ENCODE measurements at regions not wholly inside any gene's neighbourhood (a gene's known extent, or its start where the extent isn't known, plus 50 kb on each side); places are given as distances from the start of the nearest gene placed in this dataset.
"Not testable (repeated sequence)": the region's sequence is repeated elsewhere in the genome, so short reads cannot be mapped to it uniquely, and the experiment has no call there.

DNA sequence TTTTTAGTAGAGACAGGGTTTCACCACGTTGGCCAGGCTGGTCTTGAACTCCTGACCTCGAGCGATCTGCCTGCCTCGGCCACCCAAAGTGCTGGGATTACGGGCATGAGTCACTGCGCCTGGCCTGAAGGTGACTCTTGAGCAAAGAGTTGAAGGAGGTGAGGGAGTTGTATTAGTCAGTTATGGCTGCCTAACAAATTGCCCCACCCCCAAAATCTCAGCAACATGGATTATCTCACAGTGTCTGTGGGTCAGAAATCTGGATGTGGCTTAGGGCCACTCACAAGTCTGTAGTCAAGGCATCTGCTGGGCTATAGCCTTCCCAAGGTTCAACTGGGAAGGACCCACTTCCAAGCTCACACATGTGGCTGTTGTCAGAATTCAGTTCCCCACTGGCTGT lies 52.8 kb upstream of the ADGRE5 start:
- no peak for DNase-seq (ENCODE audit: low read depth, low spot score)

- DNase-seq (ENCODE audit: low read depth, low spot score), result not testable (repeated sequence)
Measured at GRCh38 chr19:14327061-14327460, 54.2 kb upstream of the ADGRE5 start.

DNA sequence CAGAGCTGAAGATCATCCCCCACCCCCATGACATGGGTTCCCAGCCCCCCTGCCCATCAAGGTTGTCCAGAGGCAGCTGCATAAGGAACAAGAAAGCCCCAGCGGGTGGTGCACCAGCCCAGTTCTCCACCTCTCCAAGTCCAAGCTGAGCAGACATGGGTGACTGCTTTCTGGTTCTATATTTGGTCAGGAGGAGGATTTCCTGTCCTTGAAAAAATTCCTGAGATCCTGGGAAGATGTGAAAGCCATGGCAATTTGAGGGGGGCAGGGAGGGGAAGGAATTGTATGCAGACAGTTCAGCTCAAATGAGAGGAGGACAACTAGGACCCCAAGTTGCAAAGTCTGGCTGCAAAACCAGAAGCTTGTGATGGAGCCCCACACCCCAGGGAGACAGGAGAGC lies 55.4 kb upstream of the ADGRE5 start:
- no peak for DNase-seq (ENCODE audit: low read depth, low spot score)

DNA sequence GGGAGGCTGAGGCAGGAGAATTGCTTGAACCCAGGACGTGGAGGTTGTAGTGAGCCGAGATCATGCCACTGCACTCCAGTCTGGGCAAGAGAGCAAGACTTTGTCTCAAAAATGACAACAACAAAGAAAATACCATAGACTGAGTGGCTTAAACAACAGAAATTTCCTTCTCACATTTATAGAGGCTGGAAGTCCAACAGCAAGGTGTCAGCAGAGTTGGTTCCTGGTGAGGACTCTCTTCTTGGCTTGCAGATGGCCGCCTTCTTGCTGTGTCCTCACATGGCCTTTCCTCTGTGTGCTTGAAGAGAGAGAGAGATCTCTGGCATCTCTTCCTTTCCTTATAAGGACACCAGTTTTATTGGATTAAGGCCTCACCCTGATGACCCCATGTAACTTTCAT lies 56.1 kb upstream of the ADGRE5 start:
- DNase-seq (ENCODE audit: low read depth, low spot score), result no peak

- no peak for DNase-seq (ENCODE audit: low read depth, low spot score)
Measured at GRCh38 chr19:14322889-14323463, 58.3 kb upstream of the ADGRE5 start.

- no peak for DNase-seq (ENCODE audit: low read depth, low spot score)
Measured at GRCh38 chr19:14320253-14320652, 61.0 kb upstream of the ADGRE5 start.

- DNase-seq (ENCODE audit: low read depth, low spot score), result not testable (repeated sequence)
Measured at GRCh38 chr19:14319720-14320119, 61.5 kb upstream of the ADGRE5 start.

DNA sequence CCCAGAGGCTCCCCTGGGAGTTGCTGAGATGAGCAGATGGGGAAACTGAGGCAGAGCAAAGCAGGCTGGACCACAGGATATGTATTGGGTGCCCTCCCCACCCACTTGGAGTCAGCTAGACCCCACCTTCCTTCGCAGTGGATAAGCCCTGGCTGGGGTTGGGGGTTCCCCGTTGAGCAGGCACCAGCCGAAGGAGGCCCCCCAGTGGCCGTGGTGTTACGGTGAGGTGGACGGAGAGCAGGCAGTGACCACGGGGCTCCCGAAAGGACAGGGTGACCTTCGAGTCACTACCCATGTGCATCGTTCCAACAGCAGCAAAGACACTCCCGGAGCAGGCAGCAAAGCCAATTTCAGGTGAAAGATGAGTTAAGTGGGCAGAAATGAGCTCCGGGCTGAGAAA lies 62.4 kb upstream of the ADGRE5 start:
- DNase-seq (ENCODE audit: low read depth, low spot score), result peak; percentile 35

DNA sequence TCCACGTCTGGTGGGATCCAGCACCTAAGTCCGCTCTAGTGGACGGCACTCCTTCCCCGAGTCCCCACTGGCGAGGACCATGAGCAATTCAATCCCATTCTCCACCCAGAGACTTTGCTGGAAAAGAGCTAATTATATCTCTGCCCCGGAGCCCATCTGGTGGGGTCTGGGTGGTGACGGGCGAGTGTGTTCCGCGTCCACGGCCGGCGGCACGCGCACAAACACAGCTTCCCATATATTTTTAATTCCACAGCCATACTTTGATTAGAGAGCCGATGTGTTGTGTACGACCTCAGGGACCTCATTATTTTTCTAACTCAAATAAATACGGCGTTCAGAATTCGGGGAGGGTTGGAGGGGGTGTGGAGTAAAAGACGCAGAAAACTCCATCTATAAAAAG lies 64.1 kb upstream of the ADGRE5 start:
- DNase-seq (ENCODE audit: low read depth, low spot score), result no peak

- DNase-seq (ENCODE audit: low read depth, low spot score), result no peak
Measured at GRCh38 chr19:14315433-14315832, 65.8 kb upstream of the ADGRE5 start.

DNA sequence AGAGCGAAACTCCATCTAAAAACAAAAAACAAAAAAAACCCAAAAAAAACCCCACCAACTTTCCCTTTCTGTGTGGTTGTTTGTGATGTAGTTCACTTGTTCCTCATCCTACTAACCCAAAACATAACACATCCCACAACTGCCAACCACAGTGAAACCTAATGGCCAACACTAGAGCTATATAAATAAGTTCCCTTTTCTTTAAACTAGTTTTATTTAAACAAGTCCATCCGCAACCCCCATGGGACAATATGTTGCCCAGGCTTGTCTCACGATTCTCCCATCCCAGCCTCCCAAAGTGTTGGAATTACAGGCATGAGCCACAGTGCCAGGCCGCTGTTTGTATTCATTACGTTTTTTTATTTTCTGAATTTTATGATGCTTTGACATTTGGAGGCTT lies 71.2 kb upstream of the ADGRE5 start:
- DNase-seq (ENCODE audit: low read depth, low spot score), result no peak

DNA sequence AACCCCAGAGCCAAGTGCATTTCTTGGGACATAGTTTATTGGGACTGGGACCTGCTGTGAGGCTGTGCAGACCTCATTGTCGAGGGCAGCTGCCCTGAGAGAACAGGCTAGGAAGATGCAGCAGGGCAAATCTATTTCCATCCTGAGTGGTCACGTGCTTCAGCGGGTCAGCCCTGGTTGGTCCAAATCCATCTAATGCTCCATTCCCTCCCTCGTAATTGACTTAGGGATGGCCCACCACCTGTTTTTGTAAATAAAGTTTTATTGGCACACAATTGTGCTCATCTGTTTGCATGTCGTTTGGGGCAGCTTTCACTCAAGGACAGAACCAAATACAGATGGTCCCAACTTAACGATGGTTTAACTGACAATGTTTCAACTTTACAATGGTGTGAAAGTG lies 75.5 kb upstream of the ADGRE5 start:
- DNase-seq (ENCODE audit: low read depth, low spot score), result no peak

GRCh38 chr19:14301150-14301549 lies 80.1 kb upstream of the ADGRE5 start:
- DNase-seq (ENCODE audit: low read depth, low spot score), result no peak

DNA sequence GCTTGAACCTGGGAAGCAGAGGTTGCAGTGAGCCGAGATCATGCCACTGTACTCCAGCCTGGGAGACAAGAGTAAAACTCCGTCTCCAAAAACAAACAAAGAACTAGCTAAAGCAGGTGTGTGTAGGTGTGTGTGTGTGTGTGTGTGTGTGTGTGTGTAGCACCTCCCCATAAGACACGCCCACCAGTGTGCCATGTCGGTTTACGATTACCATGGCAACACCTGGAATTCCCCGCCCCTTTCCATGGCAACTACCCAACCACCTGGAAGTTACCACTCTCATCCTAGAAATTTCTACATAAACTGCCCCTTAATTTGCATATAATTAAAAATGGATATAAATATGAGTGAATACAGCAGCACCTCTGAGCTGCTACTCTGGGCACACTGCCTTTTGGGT lies 80.9 kb upstream of the ADGRE5 start:
- peak; percentile 59 for DNase-seq (ENCODE audit: low read depth, low spot score)

DNA sequence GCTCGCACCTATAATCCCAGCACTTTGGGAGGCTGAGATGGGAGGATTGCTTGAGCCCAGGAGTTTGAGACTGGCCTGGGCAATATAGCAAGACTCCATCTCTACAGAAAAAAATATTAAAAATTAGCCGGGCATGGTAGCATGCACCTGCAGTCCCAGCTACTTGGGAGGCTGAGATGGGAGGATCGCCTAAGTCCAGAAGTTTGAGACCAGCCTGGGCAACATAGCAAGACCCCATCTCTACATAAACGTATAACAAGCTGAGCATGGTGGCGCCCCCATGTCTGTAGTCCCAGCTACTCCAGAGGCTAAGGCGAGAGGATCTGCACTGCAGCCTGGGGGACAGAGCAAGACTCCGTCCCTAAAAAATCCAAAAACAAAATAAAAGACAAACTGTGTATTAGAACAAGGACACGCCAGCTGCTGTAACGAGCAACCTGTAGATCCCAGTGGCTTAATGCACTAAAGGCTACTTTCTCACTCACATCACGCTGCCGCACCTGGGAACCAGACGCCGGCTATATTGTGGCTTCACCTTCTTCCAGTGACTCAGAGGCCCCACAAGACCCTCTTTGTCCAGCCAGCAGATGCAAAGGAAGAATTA lies 81.9 kb upstream of the ADGRE5 start:
- not testable (repeated sequence) for DNase-seq (ENCODE audit: low read depth, low spot score)

GRCh38 chr19:14297883-14298576 lies 83.2 kb upstream of the ADGRE5 start:
- not testable (repeated sequence) for DNase-seq (ENCODE audit: low read depth, low spot score)

- peak; percentile 91 for DNase-seq (ENCODE audit: low read depth, low spot score)
Measured at GRCh38 chr19:14294974-14295373, 86.3 kb upstream of the ADGRE5 start.

GRCh38 chr19:14293816-14294170 lies 87.5 kb upstream of the ADGRE5 start:
- not testable (repeated sequence) for DNase-seq (ENCODE audit: low read depth, low spot score)

DNA sequence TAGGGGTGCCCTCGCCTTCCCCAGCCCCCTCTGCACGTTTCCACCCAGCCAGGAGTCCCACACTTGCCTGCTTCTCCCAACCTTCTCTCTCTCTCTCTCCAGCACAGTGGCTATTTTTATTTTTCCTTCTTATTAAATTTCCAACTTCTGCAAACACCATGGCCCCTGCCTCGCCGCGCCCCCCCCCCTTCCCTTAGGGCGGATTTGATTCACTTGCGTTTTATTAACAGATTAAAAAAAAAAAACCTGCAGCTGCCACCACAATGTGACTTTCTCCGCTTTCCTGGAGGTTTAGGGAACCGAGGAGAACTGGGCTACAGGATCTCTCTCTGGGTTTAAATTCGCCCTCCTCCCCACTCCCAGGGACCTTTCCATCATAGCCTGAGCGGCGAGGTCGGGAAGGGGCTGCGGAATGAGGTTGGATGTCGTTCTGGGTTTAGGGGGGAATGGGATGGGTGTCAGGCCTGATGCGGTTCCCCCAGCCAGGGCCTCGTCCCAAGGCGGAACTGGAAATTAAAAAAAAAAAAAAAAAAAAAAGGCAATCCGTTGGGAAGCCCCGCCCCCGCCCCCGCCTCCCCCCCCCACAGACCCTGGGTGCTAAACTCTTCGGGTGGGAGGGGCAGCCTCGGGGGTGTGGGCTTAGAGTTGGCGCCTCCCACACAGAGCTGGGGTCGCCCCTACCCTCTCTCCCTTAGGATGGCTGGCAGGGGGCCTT lies 87.3 kb upstream of the ADGRL1 start:
- peak; percentile 85 for DNase-seq (ENCODE audit: low read depth, low spot score)

DNA sequence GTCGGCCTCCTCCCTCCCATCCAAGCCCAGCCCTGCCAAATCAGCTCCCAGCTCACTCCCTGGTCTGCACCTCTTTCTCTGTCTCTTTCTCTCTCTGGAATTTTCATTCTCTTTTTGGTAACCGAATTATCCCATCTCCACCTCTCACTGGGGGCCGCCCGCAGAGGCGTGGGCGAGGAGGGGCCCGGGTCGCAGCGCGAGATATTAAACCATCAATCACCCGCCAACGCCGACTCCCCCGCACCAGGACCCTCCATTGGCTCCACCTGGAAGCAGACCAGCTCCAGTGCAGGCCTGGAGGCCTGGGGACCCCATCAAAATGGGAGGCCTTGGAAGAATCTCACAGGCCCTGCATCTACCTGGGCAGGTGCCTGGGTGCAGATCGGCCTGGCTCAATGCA lies 83.8 kb upstream of the ADGRL1 start:
- DNase-seq (ENCODE audit: low read depth, low spot score), result not testable (repeated sequence)

DNA sequence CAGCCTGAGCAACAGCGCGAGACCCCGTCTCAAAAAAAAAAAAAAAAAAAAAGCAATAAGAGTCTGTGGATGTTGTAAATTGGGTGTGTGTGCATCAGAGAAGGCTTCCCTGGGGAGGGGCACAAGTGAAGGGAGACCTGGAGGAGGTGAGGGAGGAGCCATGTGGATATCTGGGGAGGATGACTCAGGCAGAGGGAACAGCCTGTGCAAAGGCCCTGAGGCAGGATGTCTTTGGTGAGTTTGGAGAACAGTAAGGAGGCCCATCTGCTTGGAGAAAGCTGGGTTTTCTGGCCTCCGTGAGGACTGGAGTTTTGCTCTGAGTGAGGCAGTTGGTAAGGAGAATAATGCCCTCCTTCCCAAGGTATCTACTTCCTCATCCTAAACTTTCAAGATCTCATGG lies 81.9 kb upstream of the ADGRL1 start:
- DNase-seq (ENCODE audit: low read depth, low spot score), result not testable (repeated sequence)

DNA sequence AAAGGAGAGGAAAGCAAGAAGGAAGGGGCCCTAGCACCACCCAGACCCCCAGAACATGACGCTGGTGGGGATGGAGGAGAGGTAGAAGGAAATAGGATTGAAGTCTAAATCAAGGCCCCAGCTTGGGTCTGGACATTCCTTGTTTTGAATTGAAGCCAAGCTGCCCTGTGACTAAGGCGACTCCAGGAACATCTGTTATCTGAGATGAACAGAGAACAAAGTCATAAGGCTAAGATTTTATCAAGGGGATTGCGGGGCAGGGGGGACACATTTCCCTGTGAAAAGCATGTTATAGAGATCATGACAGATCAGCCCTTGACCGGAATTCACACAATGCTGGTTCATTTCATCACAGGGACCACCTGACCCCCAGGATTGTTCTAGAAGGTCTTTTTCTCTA lies 80.6 kb upstream of the ADGRL1 start:
- not testable (repeated sequence) for DNase-seq (ENCODE audit: low read depth, low spot score)

DNA sequence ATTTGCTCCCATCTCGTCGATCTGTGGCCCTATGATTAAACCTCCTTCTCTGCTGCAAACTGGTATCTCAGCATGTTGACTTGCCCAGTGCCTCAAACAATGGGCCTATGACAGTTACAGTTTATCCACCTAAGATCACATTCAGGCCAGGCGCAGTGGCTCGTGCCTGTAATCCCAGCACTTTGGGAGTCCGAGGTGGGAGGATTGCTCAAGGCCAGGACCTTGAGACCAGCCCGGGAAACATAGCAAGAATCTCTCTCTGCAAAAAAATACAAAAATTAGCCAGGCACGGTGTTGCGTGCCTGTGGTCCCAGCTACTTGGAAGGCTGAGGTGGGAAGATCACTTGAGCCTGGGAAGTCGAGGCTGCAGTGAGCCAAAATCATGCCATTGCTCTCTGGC lies 79.8 kb upstream of the ADGRL1 start:
- DNase-seq (ENCODE audit: low read depth, low spot score), result not testable (repeated sequence)

Data from ELF-1 (cell line).